ENCODE measurements at regions not wholly inside any gene's neighbourhood (a gene's known extent, or its start where the extent isn't known, plus 50 kb on each side); places are given as distances from the start of the nearest gene placed in this dataset.

GRCh38 chr5:35356725-35357124 lies 126.4 kb upstream of the PRLR start:
- TF ChIP-seq CTCF (IDR thresholded peaks at IDR 0.05), result no peak
- TF ChIP-seq POLR2A (IDR thresholded peaks at IDR 0.05), result no peak

All from tibial nerve (tissue), 3 donors.